ENCODE measurements at regions not wholly inside any gene's neighbourhood (a gene's known extent, or its start where the extent isn't known, plus 50 kb on each side); places are given as distances from the start of the nearest gene placed in this dataset.

DNA sequence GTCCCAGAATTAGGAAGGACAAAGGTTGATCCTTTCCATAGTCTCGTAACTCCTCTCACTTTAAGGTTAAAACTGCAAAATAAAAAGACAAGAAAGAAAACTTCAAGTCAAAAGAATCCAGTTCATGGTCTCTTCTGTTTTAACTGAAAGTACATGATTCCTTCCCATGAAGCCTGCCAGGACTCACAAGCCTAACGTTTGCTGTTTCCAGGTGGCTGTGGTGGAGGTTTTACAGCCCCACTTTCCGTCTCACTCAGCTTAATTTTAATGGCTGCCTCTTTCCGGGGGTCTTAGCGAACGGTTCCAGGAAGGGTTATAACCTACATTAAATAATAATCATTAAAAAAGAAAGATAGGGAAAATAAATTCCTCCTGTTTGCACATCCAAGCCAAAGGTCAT lies 136.8 kb upstream of the SPAG17 start:
- TF ChIP-seq EP300 (IDR thresholded peaks at IDR 0.05), result no peak
- TF ChIP-seq, protein P1, sequence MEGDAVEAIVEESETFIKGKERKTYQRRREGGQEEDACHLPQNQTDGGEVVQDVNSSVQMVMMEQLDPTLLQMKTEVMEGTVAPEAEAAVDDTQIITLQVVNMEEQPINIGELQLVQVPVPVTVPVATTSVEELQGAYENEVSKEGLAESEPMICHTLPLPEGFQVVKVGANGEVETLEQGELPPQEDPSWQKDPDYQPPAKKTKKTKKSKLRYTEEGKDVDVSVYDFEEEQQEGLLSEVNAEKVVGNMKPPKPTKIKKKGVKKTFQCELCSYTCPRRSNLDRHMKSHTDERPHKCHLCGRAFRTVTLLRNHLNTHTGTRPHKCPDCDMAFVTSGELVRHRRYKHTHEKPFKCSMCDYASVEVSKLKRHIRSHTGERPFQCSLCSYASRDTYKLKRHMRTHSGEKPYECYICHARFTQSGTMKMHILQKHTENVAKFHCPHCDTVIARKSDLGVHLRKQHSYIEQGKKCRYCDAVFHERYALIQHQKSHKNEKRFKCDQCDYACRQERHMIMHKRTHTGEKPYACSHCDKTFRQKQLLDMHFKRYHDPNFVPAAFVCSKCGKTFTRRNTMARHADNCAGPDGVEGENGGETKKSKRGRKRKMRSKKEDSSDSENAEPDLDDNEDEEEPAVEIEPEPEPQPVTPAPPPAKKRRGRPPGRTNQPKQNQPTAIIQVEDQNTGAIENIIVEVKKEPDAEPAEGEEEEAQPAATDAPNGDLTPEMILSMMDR (IDR thresholded peaks at IDR 0.05), result no peak
- no peak for TF ChIP-seq POLR2A (IDR thresholded peaks at IDR 0.05)
